HEK293 (cell line): ENCODE measurements at regions not wholly inside any gene's neighbourhood (a gene's known extent, or its start where the extent isn't known, plus 50 kb on each side); places are given as distances from the start of the nearest gene placed in this dataset.

Experiments used
- ZNF155 ChIP-seq: fragments of 450-650 bp; formaldehyde crosslinking; IDR thresholded peaks from 2 replicates; pipeline ENCODE4 v1.5.1; 2016; ENCODE audit warnings: missing biosample characterization, missing genetic modification characterization
- ZNF175 ChIP-seq: fragments of 450-650 bp; formaldehyde crosslinking; IDR thresholded peaks from 2 replicates; pipeline ENCODE4 v1.5.1; 2016; ENCODE audit warnings: missing biosample characterization, missing genetic modification characterization
- ZNF223 ChIP-seq: fragments of 450-650 bp; formaldehyde crosslinking; IDR thresholded peaks from 2 replicates; pipeline ENCODE4 v1.5.1; 2016; ENCODE audit warnings: missing biosample characterization, missing genetic modification characterization
- ZNF302 ChIP-seq: fragments of 450-650 bp; formaldehyde crosslinking; IDR thresholded peaks from 2 replicates; pipeline ENCODE4 v1.5.1; 2016; ENCODE audit warnings: missing biosample characterization, missing genetic modification characterization, low read depth
- ZNF416 ChIP-seq: fragments of 450-650 bp; formaldehyde crosslinking; IDR thresholded peaks from 2 replicates; pipeline ENCODE4 v1.5.1; 2016; ENCODE audit warnings: missing biosample characterization, missing genetic modification characterization
- ZNF830 ChIP-seq: fragments of 450-650 bp; IDR thresholded peaks from 2 replicates; pipeline ENCODE4 v1.5.0; 2018; ENCODE audit warnings: missing biosample characterization, missing genetic modification characterization, low read depth, mild to moderate bottlenecking, moderate library complexity
- ZNF843 ChIP-seq: fragments of 450-650 bp; formaldehyde crosslinking; IDR thresholded peaks from 2 replicates; pipeline ENCODE4 v1.5.1; 2016; ENCODE audit warnings: missing biosample characterization, missing genetic modification characterization
- ZXDB ChIP-seq: fragments of 450-650 bp; formaldehyde crosslinking; IDR thresholded peaks from 2 replicates; pipeline ENCODE4 v1.5.1; 2016; ENCODE audit warnings: missing biosample characterization, missing genetic modification characterization
- TF ChIP-seq, protein P1 (sequence below): fragments of 450-650 bp; formaldehyde crosslinking; IDR thresholded peaks from 2 replicates; pipeline ENCODE4 v1.5.1; 2016; ENCODE audit warnings: missing biosample characterization, missing genetic modification characterization, low read depth
- TF ChIP-seq, protein P2 (sequence below): fragments of 450-650 bp; formaldehyde crosslinking; IDR thresholded peaks from 2 replicates; pipeline ENCODE4 v1.5.1; 2016; ENCODE audit warnings: missing biosample characterization, missing genetic modification characterization
- TF ChIP-seq, protein P3 (sequence below): fragments of 450-650 bp; formaldehyde crosslinking; IDR thresholded peaks from 2 replicates; pipeline ENCODE4 v1.5.1; 2017; ENCODE audit warnings: missing biosample characterization, missing genetic modification characterization
- TF ChIP-seq, protein P4 (sequence below): fragments of 450-650 bp; formaldehyde crosslinking; IDR thresholded peaks from 2 replicates; pipeline ENCODE4 v1.5.1; 2016; ENCODE audit warnings: missing biosample characterization, missing genetic modification characterization

DNA sequence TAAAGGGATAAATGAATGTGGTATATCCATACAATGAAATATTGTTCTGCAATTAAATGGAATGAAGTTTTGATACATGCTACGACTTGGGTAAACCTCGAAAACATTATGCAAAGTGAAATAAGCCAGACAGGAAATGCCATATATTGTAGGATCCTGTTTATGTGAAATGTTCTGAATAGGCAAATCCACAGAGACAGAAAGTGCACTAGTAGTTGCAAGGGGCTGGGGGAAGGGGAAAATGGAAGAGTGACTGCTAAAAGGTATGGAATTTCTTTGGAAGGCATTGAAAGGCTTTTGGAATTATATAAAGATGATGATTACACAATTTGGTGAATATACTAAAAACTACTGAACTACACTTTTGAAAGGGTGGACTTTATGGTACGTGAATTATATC, 97.0 kb downstream of the FOXD1 start:
- TF ChIP-seq, protein P1, sequence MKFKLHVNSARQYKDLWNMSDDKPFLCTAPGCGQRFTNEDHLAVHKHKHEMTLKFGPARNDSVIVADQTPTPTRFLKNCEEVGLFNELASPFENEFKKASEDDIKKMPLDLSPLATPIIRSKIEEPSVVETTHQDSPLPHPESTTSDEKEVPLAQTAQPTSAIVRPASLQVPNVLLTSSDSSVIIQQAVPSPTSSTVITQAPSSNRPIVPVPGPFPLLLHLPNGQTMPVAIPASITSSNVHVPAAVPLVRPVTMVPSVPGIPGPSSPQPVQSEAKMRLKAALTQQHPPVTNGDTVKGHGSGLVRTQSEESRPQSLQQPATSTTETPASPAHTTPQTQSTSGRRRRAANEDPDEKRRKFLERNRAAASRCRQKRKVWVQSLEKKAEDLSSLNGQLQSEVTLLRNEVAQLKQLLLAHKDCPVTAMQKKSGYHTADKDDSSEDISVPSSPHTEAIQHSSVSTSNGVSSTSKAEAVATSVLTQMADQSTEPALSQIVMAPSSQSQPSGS (tag by site-specific recombination): no peak
- TF ChIP-seq, protein P2, sequence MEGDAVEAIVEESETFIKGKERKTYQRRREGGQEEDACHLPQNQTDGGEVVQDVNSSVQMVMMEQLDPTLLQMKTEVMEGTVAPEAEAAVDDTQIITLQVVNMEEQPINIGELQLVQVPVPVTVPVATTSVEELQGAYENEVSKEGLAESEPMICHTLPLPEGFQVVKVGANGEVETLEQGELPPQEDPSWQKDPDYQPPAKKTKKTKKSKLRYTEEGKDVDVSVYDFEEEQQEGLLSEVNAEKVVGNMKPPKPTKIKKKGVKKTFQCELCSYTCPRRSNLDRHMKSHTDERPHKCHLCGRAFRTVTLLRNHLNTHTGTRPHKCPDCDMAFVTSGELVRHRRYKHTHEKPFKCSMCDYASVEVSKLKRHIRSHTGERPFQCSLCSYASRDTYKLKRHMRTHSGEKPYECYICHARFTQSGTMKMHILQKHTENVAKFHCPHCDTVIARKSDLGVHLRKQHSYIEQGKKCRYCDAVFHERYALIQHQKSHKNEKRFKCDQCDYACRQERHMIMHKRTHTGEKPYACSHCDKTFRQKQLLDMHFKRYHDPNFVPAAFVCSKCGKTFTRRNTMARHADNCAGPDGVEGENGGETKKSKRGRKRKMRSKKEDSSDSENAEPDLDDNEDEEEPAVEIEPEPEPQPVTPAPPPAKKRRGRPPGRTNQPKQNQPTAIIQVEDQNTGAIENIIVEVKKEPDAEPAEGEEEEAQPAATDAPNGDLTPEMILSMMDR (tag by site-specific recombination): no peak
- TF ChIP-seq ZNF175 (tag by site-specific recombination): no peak
- TF ChIP-seq ZNF223 (tag by site-specific recombination): no peak
- TF ChIP-seq ZNF155 (tag by site-specific recombination): no peak
- TF ChIP-seq ZNF302 (tag by site-specific recombination): no peak
- TF ChIP-seq, protein P3, sequence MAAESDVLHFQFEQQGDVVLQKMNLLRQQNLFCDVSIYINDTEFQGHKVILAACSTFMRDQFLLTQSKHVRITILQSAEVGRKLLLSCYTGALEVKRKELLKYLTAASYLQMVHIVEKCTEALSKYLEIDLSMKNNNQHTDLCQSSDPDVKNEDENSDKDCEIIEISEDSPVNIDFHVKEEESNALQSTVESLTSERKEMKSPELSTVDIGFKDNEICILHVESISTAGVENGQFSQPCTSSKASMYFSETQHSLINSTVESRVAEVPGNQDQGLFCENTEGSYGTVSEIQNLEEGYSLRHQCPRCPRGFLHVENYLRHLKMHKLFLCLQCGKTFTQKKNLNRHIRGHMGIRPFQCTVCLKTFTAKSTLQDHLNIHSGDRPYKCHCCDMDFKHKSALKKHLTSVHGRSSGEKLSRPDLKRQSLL: no peak
- TF ChIP-seq ZNF416 (tag by site-specific recombination): no peak
- TF ChIP-seq, protein P4, sequence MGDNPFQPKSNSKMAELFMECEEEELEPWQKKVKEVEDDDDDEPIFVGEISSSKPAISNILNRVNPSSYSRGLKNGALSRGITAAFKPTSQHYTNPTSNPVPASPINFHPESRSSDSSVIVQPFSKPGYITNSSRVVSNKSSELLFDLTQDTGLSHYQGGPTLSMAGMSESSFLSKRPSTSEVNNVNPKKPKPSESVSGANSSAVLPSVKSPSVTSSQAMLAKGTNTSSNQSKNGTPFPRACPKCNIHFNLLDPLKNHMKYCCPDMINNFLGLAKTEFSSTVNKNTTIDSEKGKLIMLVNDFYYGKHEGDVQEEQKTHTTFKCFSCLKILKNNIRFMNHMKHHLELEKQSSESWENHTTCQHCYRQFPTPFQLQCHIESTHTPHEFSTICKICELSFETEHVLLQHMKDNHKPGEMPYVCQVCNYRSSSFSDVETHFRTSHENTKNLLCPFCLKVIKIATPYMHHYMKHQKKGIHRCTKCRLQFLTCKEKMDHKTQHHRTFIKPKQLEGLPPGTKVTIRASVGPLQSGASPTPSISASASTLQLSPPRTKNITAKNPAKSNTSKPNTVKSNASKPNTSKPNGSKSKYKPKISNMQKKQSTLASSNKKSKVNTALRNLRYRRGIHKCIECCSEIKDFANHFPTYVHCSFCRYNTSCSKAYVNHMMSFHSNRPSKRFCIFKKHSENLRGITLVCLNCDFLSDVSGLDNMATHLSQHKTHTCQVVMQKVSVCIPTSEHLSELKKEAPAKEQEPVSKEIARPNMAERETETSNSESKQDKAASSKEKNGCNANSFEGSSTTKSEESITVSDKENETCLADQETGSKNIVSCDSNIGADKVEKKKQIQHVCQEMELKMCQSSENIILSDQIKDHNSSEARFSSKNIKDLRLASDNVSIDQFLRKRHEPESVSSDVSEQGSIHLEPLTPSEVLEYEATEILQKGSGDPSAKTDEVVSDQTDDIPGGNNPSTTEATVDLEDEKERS (tag by site-specific recombination): no peak
- no peak for TF ChIP-seq ZNF843 (tag by site-specific recombination)
- no peak for TF ChIP-seq ZXDB
- TF ChIP-seq ZNF830: no peak
